Lower leg skin (tissue), 4 donors: ENCODE measurements at regions not wholly inside any gene's neighbourhood (a gene's known extent, or its start where the extent isn't known, plus 50 kb on each side); places are given as distances from the start of the nearest gene placed in this dataset.

Experiments used
- DNase-seq, 2 donors: peaks; one replicate each; pipeline ENCODE4 v3.0.0-alpha.2; 2019; ENCODE audit warnings: low spot score in 2 of 2
- H3K4me3 ChIP-seq: fragments of 200-600 bp; sonication (generic); 2 replicates; pipeline ENCODE4 v1.5.1; 2017; ENCODE audit warnings: mild to moderate bottlenecking, low read depth; ENCODE audit not compliant: poor library complexity, severe bottlenecking
- CTCF ChIP-seq, 3 donors: fragments of 450-650 bp; IDR thresholded peaks; one replicate each; pipeline ENCODE4 v1.5.1; 2016; ENCODE audit warnings: antibody characterized with exemption in 3 of 3, mild to moderate bottlenecking in 3 of 3, moderate library complexity in 2 of 3
- POLR2A ChIP-seq, 2 donors: fragments of 450-650 bp; IDR thresholded peaks; one replicate each; pipeline ENCODE4 v1.6.1; 2016 to 2017; ENCODE audit warnings: antibody characterized with exemption in 2 of 2, mild to moderate bottlenecking in 1 of 2, moderate library complexity in 1 of 2
- WGBS, 2 donors: methylation state at CpG; one replicate each; pipeline ENCODE4 v1.1.5; 2018; 5-methylcytosine and 5-hydroxymethylcytosine counted together
- intact Hi-C: fragments of 100-400 bp; cut with DNase I; formaldehyde crosslinking; loops from one replicate; pipeline ENCODE4 v1.15.0; 2023; ENCODE audit warnings: low total_unique reads

GRCh38 chr4:123588631-123589241 lies 192.1 kb downstream of the SPRY1 start:
- intact Hi-C loops: no loop called here
- 64 to 65% methylated on average over 8 of the region's 8 CpGs for WGBS, 2 donors
- DNase-seq: no peak
- no peak for TF ChIP-seq POLR2A (IDR thresholded peaks at IDR 0.05)
- TF ChIP-seq CTCF (IDR thresholded peaks at IDR 0.05): no peak
- H3K4me3 ChIP-seq: no peak overlapping the region

DNA sequence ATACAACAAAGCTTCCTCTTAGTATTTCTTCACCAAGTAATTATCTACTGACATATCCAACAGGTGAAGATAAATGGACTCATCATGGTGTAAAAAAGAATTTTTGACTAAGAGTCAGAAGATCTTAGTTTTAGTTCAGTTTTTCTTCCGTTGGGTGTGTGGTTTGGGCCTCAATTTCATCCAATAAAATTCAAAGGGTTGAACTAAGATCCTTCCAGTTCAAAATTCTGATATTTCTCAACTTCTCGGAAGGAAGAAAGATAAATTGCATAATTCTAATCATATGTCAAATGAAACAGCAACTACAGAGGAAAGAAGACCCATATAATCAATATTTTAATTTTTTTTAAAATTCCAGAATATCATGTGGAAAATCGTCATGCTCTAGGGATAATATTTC lies 192.7 kb downstream of the SPRY1 start:
- no peak overlapping the region for H3K4me3 ChIP-seq
- intact Hi-C loops: no loop called here
- no peak for DNase-seq
- 65 to 68% methylated on average over 3 of the region's 3 CpGs for WGBS, 2 donors
- TF ChIP-seq CTCF (IDR thresholded peaks at IDR 0.05) (no peak), POLR2A (IDR thresholded peaks at IDR 0.05) (no peak)

GRCh38 chr4:123591875-123592274 lies 195.3 kb downstream of the SPRY1 start:
- TF ChIP-seq CTCF (IDR thresholded peaks at IDR 0.05) (no peak), POLR2A (IDR thresholded peaks at IDR 0.05) (no peak)
- no peak overlapping the region for H3K4me3 ChIP-seq
- DNase-seq: no peak
- 93 to 96% methylated on average over 2 of the region's 2 CpGs for WGBS, 2 donors
- intact Hi-C loops: no loop called here

DNA sequence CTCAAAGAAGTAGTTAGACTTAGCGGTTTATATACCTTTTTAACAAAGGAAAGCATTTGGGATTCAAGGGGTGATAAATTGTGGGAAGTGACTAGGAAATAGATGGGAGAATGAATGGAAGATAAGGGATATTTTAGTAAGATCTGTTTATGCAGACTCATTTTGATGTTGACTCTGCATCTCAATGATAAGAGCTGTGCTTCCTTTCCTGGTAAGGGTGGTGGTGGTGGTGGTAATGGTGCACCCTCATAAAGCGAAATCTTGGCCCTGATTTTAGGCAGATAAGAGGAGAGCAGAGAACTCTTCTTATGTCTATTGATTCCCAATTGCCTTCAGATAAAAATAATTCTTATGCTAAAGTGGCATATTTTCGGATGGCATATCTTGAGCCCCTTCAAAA lies 197.1 kb downstream of the SPRY1 start:
- intact Hi-C loops: no loop called here
- TF ChIP-seq POLR2A (IDR thresholded peaks at IDR 0.05): no peak
- no peak for TF ChIP-seq CTCF (IDR thresholded peaks at IDR 0.05)
- DNase-seq: no peak
- no peak overlapping the region for H3K4me3 ChIP-seq
- 92 to 94% methylated on average over 3 of the region's 3 CpGs for WGBS, 2 donors

DNA sequence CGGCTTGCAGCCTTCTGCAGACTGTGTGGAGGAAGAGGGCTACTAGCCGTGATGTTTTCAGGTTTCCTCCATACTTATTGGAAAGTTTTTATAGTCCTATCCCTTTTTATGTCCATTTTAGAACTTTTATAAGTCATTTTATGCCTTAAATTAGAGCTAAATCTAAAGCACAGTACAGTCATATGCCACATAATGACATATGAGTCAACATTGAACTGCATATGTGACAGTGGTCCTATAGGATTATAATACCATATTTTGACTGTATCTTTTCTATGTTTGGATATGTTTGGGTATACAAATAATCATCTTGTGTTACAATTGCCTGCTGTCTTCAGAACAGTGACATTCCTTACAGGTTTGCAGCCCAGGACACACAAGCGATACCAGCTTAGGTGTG lies 200.2 kb downstream of the SPRY1 start:
- 92 to 95% methylated on average over 3 of the region's 3 CpGs for WGBS, 2 donors
- H3K4me3 ChIP-seq: no peak overlapping the region
- DNase-seq: no peak
- TF ChIP-seq POLR2A (IDR thresholded peaks at IDR 0.05) (no peak), CTCF (IDR thresholded peaks at IDR 0.05) (no peak)
- intact Hi-C loops: no loop called here

DNA sequence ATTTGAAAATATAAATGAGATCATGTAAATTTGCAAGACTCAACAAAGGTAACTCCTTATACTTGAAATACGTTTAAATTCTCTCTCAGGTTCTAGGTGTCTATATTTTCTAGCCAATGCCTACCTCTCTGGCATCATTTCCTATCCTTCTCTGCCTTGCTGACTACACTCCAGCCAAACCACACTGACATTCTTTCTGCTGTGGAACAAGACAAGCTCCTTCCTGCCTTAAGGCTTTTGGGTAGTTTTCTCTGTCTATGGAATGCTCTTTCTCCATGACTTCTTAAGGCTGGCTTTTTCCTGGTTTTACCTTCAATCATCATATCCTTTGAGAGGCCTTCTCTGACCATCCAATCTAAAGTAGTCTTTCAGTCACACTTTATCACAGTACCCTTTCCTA lies 201.0 kb downstream of the SPRY1 start:
- DNase-seq: no peak
- 47 to 67% methylated on average over 1 of the region's 1 CpG for whole genome bisulfite sequencing, 2 donors
- TF ChIP-seq CTCF (IDR thresholded peaks at IDR 0.05) (no peak), POLR2A (IDR thresholded peaks at IDR 0.05) (no peak)
- intact Hi-C loops: no loop called here
- no peak overlapping the region for H3K4me3 ChIP-seq
